H1 (cell line): ENCODE measurements at regions not wholly inside any gene's neighbourhood (a gene's known extent, or its start where the extent isn't known, plus 50 kb on each side); places are given as distances from the start of the nearest gene placed in this dataset.

Experiments used
- CTCF ChIA-PET: fragments of 300-600 bp; sonication (Branson Sonifier 250); formaldehyde crosslinking; loops from one replicate; lab custom pipeline; 2021; ENCODE audit not compliant: partially characterized antibody; lab: Charles Lee
- POLR2A ChIA-PET: fragments of 300-600 bp; sonication (Branson Sonifier 250); formaldehyde crosslinking; loops from one replicate; lab custom pipeline; 2021; ENCODE audit warnings: inconsistent platforms; ENCODE audit not compliant: partially characterized antibody; lab: Charles Lee
- DNase-seq, 2 experiments: peaks; one replicate each; pipeline versions ENCODE4 v3.0.0 to v3.0.0-alpha.2; 2010 to 2022; ENCODE audit warnings: low spot score in 2 of 2, low read depth in 1 of 2, mixed read lengths in 1 of 2
- FAIRE-seq: peaks from 2 replicates; lab custom pipeline; 2011; peaks lifted over from hg19 to GRCh38; lab: Jason Lieb, UNC
- H2AFZ ChIP-seq: 2 replicates; pipeline ENCODE4 v1.8.1; 2012; ENCODE audit warnings: low read length, inconsistent platforms
- H2AK5ac ChIP-seq: 2 replicates; pipeline ENCODE4 v1.6.1; 2013; ENCODE audit warnings: low read depth, low read length
- H2BK120ac ChIP-seq: replicated peaks from 2 replicates; pipeline ENCODE3; 2013; ENCODE audit warnings: low read depth, low read length, inconsistent platforms
- H2BK12ac ChIP-seq: 2 replicates; pipeline ENCODE4 v1.6.1; 2013; ENCODE audit warnings: low read depth, low read length
- H2BK15ac ChIP-seq: 2 replicates; pipeline ENCODE4 v1.6.1; 2013; ENCODE audit warnings: low read length
- H2BK20ac ChIP-seq: 2 replicates; pipeline ENCODE4 v1.6.1; 2013; ENCODE audit warnings: low read length
- H2BK5ac ChIP-seq: 2 replicates; pipeline ENCODE4 v1.6.1; 2013; ENCODE audit warnings: low read depth, low read length
- H3K14ac ChIP-seq: 2 replicates; pipeline ENCODE4 v1.6.1; 2013; ENCODE audit warnings: inconsistent platforms; ENCODE audit not compliant: insufficient read length
- H3K18ac ChIP-seq: 2 replicates; pipeline ENCODE4 v1.6.1; 2013; ENCODE audit warnings: low read length; ENCODE audit errors: extremely low read depth
- H3K23ac ChIP-seq: 2 replicates; pipeline ENCODE4 v1.6.1; 2013; ENCODE audit warnings: inconsistent platforms; ENCODE audit not compliant: insufficient read length
- H3K23me2 ChIP-seq: 2 replicates; pipeline ENCODE4 v1.6.1; 2013; ENCODE audit warnings: low read depth, low read length
- H3K27ac ChIP-seq: 2 replicates; pipeline ENCODE4 v1.6.1; 2011; ENCODE audit warnings: low read depth, low read length, inconsistent platforms
- H3K27me3 ChIP-seq, 4 experiments: replicated peaks in 1 of 4; 1 replicate in 1 of 4; 2 replicates in 3 of 4; pipeline versions ENCODE4 v1.6.1 to v1.8.1; 2011 to 2013; ENCODE audit warnings: low read length in 3 of 4, mild to moderate bottlenecking in 3 of 4, inconsistent platforms in 2 of 4, mixed read lengths in 2 of 4, moderate library complexity in 1 of 4; ENCODE audit not compliant: control insufficient read depth in 3 of 4, insufficient read depth in 3 of 4; ENCODE audit errors: extremely low read depth in 1 of 4
- H3K36me3 ChIP-seq, 4 experiments: 2 replicates each; pipeline versions ENCODE4 v1.6.1 to v1.8.1; 2011 to 2013; ENCODE audit warnings: mild to moderate bottlenecking in 4 of 4, low read length in 3 of 4, moderate library complexity in 2 of 4, control low read depth in 1 of 4, inconsistent platforms in 1 of 4; ENCODE audit not compliant: insufficient read depth in 4 of 4, control insufficient read depth in 2 of 4
- H3K4ac ChIP-seq: replicated peaks from 2 replicates; pipeline ENCODE3; 2013; ENCODE audit warnings: low read length, low read depth, mixed read lengths, inconsistent platforms; ENCODE audit not compliant: insufficient read length
- H3K4me1 ChIP-seq, 4 experiments: replicated peaks in 1 of 4; 1 replicate in 1 of 4; 2 replicates in 3 of 4; pipeline versions ENCODE4 v1.6.1 to v1.8.1; 2011 to 2013; ENCODE audit warnings: low read length in 3 of 4, inconsistent platforms in 2 of 4, mixed read lengths in 1 of 4; ENCODE audit not compliant: insufficient read depth in 4 of 4, control insufficient read depth in 3 of 4
- H3K4me2 ChIP-seq, 2 experiments: 2 replicates each; pipeline versions ENCODE4 v1.6.1 to v1.8.1; 2011 to 2013; ENCODE audit warnings: low read depth in 2 of 2, low read length in 2 of 2, control low read depth in 1 of 2, inconsistent platforms in 1 of 2, mild to moderate bottlenecking in 1 of 2; ENCODE audit not compliant: insufficient read depth in 1 of 2
- H3K4me3 ChIP-seq, 4 experiments: fragments of 200-600, 300-600 bp in 1 of 4; sonication (generic), shearing (Covaris generic), sonication (Bioruptor Twin) in 1 of 4; 2 replicates each; pipeline versions ENCODE4 v1.5.1 to v1.8.1; 2011 to 2016; ENCODE audit warnings: low read length in 4 of 4, low read depth in 3 of 4, control low read depth in 2 of 4, inconsistent platforms in 2 of 4, mild to moderate bottlenecking in 2 of 4, mixed read lengths in 1 of 4, moderate library complexity in 1 of 4; ENCODE audit not compliant: insufficient read depth in 2 of 4; ENCODE audit errors: extremely low read depth in 1 of 4
- H3K56ac ChIP-seq: replicated peaks from 2 replicates; pipeline ENCODE3; 2013; ENCODE audit warnings: low read depth, mild to moderate bottlenecking, mixed read lengths, low read length, inconsistent platforms; ENCODE audit not compliant: insufficient read length
- H3K79me1 ChIP-seq: 2 replicates; pipeline ENCODE4 v1.6.1; 2013; ENCODE audit warnings: low read depth, low read length, control low read depth
- H3K79me2 ChIP-seq, 2 experiments: 2 replicates each; pipeline versions ENCODE4 v1.6.1 to v1.8.1; 2012 to 2013; ENCODE audit warnings: low read length in 2 of 2, mild to moderate bottlenecking in 2 of 2, inconsistent platforms in 1 of 2; ENCODE audit not compliant: insufficient read depth in 2 of 2, control insufficient read depth in 1 of 2
- H3K9ac ChIP-seq, 4 experiments: replicated peaks in 1 of 4; 1 replicate in 1 of 4; 2 replicates in 3 of 4; pipeline versions ENCODE4 v1.6.1 to v1.8.1; 2011 to 2013; ENCODE audit warnings: low read depth in 3 of 4, low read length in 3 of 4, control low read depth in 2 of 4, mild to moderate bottlenecking in 2 of 4, moderate library complexity in 2 of 4, inconsistent platforms in 1 of 4; ENCODE audit errors: extremely low read depth in 1 of 4
- H3K9me3 ChIP-seq, 2 experiments: 2 replicates each; pipeline versions ENCODE4 v1.6.1 to v1.8.1; 2012 to 2013; ENCODE audit warnings: mild to moderate bottlenecking in 2 of 2, moderate library complexity in 2 of 2, control low read depth in 1 of 2, inconsistent platforms in 1 of 2, low read depth in 1 of 2, low read length in 1 of 2, mixed read lengths in 1 of 2; ENCODE audit not compliant: insufficient read depth in 2 of 2
- H4K20me1 ChIP-seq, 2 experiments: replicated peaks in 1 of 2; 2 replicates each; pipeline versions ENCODE3 to v1.8.1; 2011 to 2013; ENCODE audit warnings: inconsistent platforms in 2 of 2, low read length in 2 of 2, mild to moderate bottlenecking in 1 of 2; ENCODE audit not compliant: insufficient read depth in 2 of 2, control insufficient read depth in 1 of 2
- H4K5ac ChIP-seq: 2 replicates; pipeline ENCODE4 v1.6.1; 2013; ENCODE audit warnings: low read length, low read depth, mixed read lengths, inconsistent platforms; ENCODE audit not compliant: insufficient read length
- H4K8ac ChIP-seq: 2 replicates; pipeline ENCODE4 v1.8.0; 2013; ENCODE audit warnings: mild to moderate bottlenecking, moderate library complexity, low read length, inconsistent platforms; ENCODE audit not compliant: insufficient read depth; ENCODE audit errors: extremely low read depth
- H4K91ac ChIP-seq: replicated peaks from 2 replicates; pipeline ENCODE3; 2013; ENCODE audit warnings: low read length, mixed read lengths, inconsistent platforms; ENCODE audit not compliant: insufficient read length
- CBX8 ChIP-seq: fragments of 300-800, 300-1000 bp; sonication (generic); IDR thresholded peaks from 2 replicates; pipeline ENCODE4 v1.7.1; 2016; ENCODE audit warnings: low read depth, low read length, borderline replicate concordance
- WGBS, 2 experiments: shearing (Covaris generic) in 1 of 2; methylation state at CpG; one replicate each; pipeline versions ENCODE4 v1.1.6 to v1.1.7; 2013 to 2015; ENCODE audit warnings: low lambda C conversion rate in 2 of 2, mixed read lengths in 2 of 2, inconsistent platforms in 1 of 2, low coverage in 1 of 2, missing lambda C conversion rate in 1 of 2; ENCODE audit not compliant: insufficient replicate concordance in 2 of 2, insufficient coverage in 1 of 2, insufficient read length in 1 of 2; ENCODE audit errors: extremely low coverage in 1 of 2, missing lambda C conversion rate in 1 of 2; 5-methylcytosine and 5-hydroxymethylcytosine counted together

- Histone ChIP-seq H3K4me3 (no peak overlapping the region), H2BK20ac (no peak overlapping the region), H3K27me3 (no peaks in the 10 kb centered on the region), H3K9ac (no peak overlapping the region), H2BK15ac (no peak overlapping the region), H4K20me1 (no peaks in the 10 kb centered on the region), H3K79me2 (no peaks in the 10 kb centered on the region), H4K91ac (no peak overlapping the region), H3K23me2 (no peaks in the 10 kb centered on the region), H3K27ac (no peak overlapping the region), H4K8ac (no peak overlapping the region), H3K4me2 (no peak overlapping the region), H3K36me3 (no peaks in the 10 kb centered on the region), H3K14ac (no peak overlapping the region), H3K56ac (no peak overlapping the region), H2BK120ac (no peak overlapping the region), H3K9me3 (no peaks in the 10 kb centered on the region), H2AFZ (no peak overlapping the region), H4K5ac (no peak overlapping the region), H3K4ac (no peak overlapping the region), H2AK5ac (no peak overlapping the region), H3K18ac (no peak overlapping the region), H3K23ac (no peak overlapping the region), H2BK12ac (no peak overlapping the region), H3K79me1 (no peaks in the 10 kb centered on the region), H3K4me1 (no peaks in the 10 kb centered on the region), H2BK5ac (no peak overlapping the region)
- ChIA-PET CTCF (no interaction called here), POLR2A (no interaction called here)
- DNase-seq (no peak), FAIRE-seq (no peak)
- WGBS, 2 experiments = 94% methylated on average over 4 of the region's 4 CpGs; no CpG with 5 or more reads in 1 of the 2 experiments
- no peak for TF ChIP-seq CBX8
These were observed 230.3 kb downstream of the CNTN3 start for GRCh38 chr3:74384159-74384558.
